ENCODE measurements at regions not wholly inside any gene's neighbourhood (a gene's known extent, or its start where the extent isn't known, plus 50 kb on each side); places are given as distances from the start of the nearest gene placed in this dataset.

DNA sequence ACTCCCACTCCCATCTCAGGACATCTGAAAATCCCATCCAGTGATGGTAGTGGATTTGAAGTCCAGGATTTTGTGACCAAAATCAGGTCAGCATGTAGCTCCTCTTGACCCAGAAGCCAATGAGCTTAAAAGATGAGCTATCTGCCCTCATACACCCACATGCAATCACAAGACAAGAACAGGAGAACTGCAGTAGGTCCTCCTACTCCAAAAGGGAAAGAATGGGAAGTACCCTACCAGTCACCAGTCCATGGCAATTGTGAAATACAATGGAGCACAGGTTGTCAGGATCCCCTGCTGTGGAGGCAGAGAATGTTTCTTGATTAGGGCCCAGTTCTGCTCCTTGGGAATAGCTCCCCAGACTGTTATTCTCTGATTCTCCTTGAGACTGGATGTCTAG is 347.3 kb upstream of the CNR1 start:
- no peaks in the 10 kb centered on the region for H3K4me1 ChIP-seq (ENCODE audit: control insufficient read depth, low read length)
- H3K27ac ChIP-seq (ENCODE audit: low read depth, low read length), result no peak overlapping the region
- H3K9me2 ChIP-seq (replicated peaks; ENCODE audit: control insufficient read depth, low read length), result no peaks in the 10 kb centered on the region
- H3K4me3 ChIP-seq (ENCODE audit: low read length), result no peak overlapping the region
- H3K4me2 ChIP-seq (ENCODE audit: low read length), result no peak overlapping the region
- TF ChIP-seq, protein P1, sequence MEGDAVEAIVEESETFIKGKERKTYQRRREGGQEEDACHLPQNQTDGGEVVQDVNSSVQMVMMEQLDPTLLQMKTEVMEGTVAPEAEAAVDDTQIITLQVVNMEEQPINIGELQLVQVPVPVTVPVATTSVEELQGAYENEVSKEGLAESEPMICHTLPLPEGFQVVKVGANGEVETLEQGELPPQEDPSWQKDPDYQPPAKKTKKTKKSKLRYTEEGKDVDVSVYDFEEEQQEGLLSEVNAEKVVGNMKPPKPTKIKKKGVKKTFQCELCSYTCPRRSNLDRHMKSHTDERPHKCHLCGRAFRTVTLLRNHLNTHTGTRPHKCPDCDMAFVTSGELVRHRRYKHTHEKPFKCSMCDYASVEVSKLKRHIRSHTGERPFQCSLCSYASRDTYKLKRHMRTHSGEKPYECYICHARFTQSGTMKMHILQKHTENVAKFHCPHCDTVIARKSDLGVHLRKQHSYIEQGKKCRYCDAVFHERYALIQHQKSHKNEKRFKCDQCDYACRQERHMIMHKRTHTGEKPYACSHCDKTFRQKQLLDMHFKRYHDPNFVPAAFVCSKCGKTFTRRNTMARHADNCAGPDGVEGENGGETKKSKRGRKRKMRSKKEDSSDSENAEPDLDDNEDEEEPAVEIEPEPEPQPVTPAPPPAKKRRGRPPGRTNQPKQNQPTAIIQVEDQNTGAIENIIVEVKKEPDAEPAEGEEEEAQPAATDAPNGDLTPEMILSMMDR (IDR thresholded peaks at IDR 0.05; ENCODE audit: low read depth, low read length, poor library complexity, severe bottlenecking), result no peak
- no peak for TF ChIP-seq EZH2phosphoT487 (IDR thresholded peaks at IDR 0.05; ENCODE audit: borderline replicate concordance, low read length)
- no peaks in the 10 kb centered on the region for H3K79me2 ChIP-seq (ENCODE audit: control insufficient read depth, low read length)
- no peaks in the 10 kb centered on the region for H3K27me3 ChIP-seq (ENCODE audit: control insufficient read depth, low read length)
- H4K20me1 ChIP-seq (ENCODE audit: control insufficient read depth, insufficient read depth, low read depth, low read length), result no peaks in the 10 kb centered on the region
- 0 out of 2 replicates have a peak, but pooled peaks cover 3% of the 10 kb centered on the region for H3K9me3 ChIP-seq (ENCODE audit: control insufficient read depth, insufficient read depth, low read length)
- no peaks in the 10 kb centered on the region for H3K36me3 ChIP-seq (ENCODE audit: control insufficient read depth, low read length)
- H3F3A ChIP-seq (ENCODE audit: control insufficient read depth, insufficient read depth), result no peaks in the 10 kb centered on the region

DNA sequence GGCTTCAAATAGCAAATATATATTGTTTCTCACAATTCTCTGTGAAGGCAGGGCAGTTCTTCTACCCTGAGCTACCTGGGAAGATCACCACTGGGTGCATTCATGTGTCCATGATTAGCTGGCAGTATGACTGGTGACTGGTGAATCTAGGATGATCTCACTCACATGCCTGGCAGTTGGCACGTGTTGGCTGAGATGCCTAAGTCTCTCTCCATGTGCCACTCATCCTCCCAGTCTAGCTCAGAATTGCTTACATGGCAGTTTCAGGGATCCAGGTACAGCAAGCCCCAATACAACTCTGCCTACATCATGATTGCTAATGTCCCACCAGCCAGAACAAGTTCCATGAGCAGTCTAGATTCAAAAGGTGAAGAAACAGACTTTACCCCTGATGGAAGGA is 346.8 kb upstream of the CNR1 start:
- Histone ChIP-seq H4K20me1 (ENCODE audit: control insufficient read depth, insufficient read depth, low read depth, low read length) (no peaks in the 10 kb centered on the region), H3K4me2 (ENCODE audit: low read length) (no peak overlapping the region), H3K27ac (ENCODE audit: low read depth, low read length) (no peak overlapping the region), H3K79me2 (ENCODE audit: control insufficient read depth, low read length) (no peaks in the 10 kb centered on the region), H3K4me3 (ENCODE audit: low read length) (no peak overlapping the region), H3K9me2 (replicated peaks; ENCODE audit: control insufficient read depth, low read length) (no peaks in the 10 kb centered on the region), H3K4me1 (ENCODE audit: control insufficient read depth, low read length) (no peaks in the 10 kb centered on the region), H3F3A (ENCODE audit: control insufficient read depth, insufficient read depth) (no peaks in the 10 kb centered on the region), H3K27me3 (ENCODE audit: control insufficient read depth, low read length) (no peaks in the 10 kb centered on the region), H3K9me3 (ENCODE audit: control insufficient read depth, insufficient read depth, low read length) (0 out of 2 replicates have a peak, but pooled peaks cover 3% of the 10 kb centered on the region), H3K36me3 (ENCODE audit: control insufficient read depth, low read length) (no peaks in the 10 kb centered on the region)
- TF ChIP-seq, protein P1 (IDR thresholded peaks at IDR 0.05; ENCODE audit: low read depth, low read length, poor library complexity, severe bottlenecking), result no peak
- no peak for TF ChIP-seq EZH2phosphoT487 (IDR thresholded peaks at IDR 0.05; ENCODE audit: borderline replicate concordance, low read length)

DNA sequence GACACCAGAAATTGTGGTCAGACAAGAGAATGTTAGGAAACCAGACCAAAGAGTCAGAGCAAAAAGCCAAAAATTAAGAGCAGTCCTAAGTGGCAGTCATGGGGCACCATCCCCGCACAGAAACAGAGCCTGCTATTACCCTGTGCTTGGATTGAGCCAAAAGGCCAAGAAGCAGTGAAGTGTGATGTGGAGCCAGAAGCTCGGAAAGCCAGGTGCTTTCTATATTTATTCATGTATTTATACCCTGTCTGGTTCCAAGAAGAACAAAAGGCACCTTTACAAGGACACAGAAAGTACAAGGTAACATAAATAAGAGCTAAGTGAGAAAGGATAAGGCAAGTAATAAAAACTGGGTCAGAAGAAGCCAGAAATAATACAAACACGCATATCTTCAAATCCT is 336.2 kb upstream of the CNR1 start:
- Histone ChIP-seq H3K4me3 (ENCODE audit: low read length) (no peak overlapping the region), H4K20me1 (ENCODE audit: control insufficient read depth, insufficient read depth, low read depth, low read length) (no peaks in the 10 kb centered on the region), H3K27me3 (ENCODE audit: control insufficient read depth, low read length) (no peaks in the 10 kb centered on the region), H3K4me2 (ENCODE audit: low read length) (no peak overlapping the region), H3K27ac (ENCODE audit: low read depth, low read length) (no peak overlapping the region), H3F3A (ENCODE audit: control insufficient read depth, insufficient read depth) (no peaks in the 10 kb centered on the region), H3K9me3 (ENCODE audit: control insufficient read depth, insufficient read depth, low read length) (peaks cover 10% of the 10 kb centered on the region; the same call in 1 of the 2 replicates), H3K4me1 (ENCODE audit: control insufficient read depth, low read length) (peaks cover 20% of the 10 kb centered on the region), H3K36me3 (ENCODE audit: control insufficient read depth, low read length) (no peaks in the 10 kb centered on the region), H3K9me2 (replicated peaks; ENCODE audit: control insufficient read depth, low read length) (no peaks in the 10 kb centered on the region), H3K79me2 (ENCODE audit: control insufficient read depth, low read length) (no peaks in the 10 kb centered on the region)
- TF ChIP-seq, protein P1 (IDR thresholded peaks at IDR 0.05; ENCODE audit: low read depth, low read length, poor library complexity, severe bottlenecking), result no peak

Measured in DOHH2 (cell line).